HG02973 (cell line): ENCODE measurements at regions not wholly inside any gene's neighbourhood (a gene's known extent, or its start where the extent isn't known, plus 50 kb on each side); places are given as distances from the start of the nearest gene placed in this dataset.
"Not testable (repeated sequence)": the region's sequence is repeated elsewhere in the genome, so short reads cannot be mapped to it uniquely, and the experiment has no call there.

Source experiments
- ATAC-seq: cut with Tn5 transposase; IDR thresholded peaks from one replicate; pipeline ENCODE4 v1.9.1; 2021; ENCODE audit warnings: moderate library complexity; ENCODE audit not compliant: unreplicated experiment

GRCh38 chr1:101185421-101185820 is 51.4 kb upstream of the S1PR1 start:
- no peak for ATAC-seq

- ATAC-seq, result no peak
Observed at GRCh38 chr1:101183388-101183699, 53.5 kb upstream of the S1PR1 start.

DNA sequence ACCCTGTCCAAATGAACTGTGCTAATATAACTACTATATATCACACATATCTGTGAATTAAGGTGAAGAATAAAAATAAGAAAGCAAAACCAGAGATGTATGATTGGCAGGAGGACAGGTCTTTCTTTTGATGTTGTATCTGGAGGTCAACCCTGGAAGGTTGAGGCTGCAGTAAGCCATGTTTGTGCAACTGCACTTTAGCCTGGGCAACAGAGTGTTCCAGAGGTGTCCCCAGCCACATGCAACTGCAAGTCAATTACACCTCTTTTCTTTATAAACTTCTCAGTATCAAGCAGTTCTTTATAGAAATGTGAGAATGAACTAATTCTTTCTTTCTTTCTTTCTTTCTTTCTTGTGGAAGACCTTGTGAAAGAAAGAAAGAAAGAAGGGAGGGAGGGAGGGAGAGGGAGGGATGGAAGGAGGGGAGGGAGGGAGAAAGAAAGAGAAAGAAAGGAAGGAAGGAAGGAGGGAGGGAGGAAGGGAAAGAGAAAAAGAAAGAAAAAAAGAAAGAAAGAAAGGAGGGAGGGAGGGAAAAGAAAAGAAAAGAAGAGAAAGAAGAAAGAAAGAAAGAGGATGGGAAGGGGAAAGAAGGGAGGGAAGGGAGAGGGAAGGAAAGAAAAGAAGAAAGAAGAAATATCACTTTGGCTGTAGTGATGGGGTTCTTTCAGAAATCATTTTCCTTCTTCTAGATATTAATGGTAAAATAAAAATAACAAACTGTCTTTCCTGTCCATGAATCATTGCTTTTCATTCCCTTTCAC is 54.0 kb upstream of the S1PR1 start:
- ATAC-seq, result no peak

- no peak for ATAC-seq
Observed at GRCh38 chr1:101181930-101182329, 54.9 kb upstream of the S1PR1 start.

DNA sequence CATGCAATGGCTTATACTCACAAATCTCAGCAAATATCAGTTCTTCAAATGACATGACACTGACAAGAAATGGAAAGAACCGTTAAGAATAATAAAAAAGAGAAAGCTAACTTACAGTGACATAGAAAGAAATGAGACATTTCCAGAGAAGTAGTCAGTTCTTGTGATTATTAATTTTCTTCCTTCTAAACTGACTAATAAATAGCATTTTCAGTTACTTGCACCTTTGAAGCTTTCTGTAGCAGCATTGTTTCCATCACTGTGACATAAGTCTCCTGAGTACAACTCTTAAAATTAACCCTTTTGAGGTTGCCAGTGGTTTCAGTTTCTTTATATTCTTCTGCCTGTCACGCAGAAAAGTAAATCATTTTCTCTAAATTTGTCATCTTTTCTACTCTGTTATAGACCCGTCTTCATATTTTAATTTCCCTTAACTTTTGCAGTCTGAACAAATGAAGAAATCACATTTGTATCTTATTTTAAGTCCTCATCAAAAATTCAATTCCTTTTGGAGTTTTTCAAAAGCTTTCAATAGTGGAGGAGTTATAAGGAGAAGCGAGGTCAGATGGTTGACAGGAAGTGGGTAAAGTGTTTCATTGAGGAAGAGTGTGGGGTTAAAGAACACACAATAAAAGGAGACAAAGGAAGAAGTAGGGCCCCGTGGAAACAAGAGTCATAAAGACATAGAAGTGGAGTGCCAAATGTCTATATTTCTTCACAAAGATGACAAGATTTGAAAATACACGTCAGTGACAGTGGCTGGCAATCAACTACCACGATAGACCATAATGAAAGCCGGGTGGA is 57.9 kb upstream of the S1PR1 start:
- ATAC-seq, result peak; percentile 90

DNA sequence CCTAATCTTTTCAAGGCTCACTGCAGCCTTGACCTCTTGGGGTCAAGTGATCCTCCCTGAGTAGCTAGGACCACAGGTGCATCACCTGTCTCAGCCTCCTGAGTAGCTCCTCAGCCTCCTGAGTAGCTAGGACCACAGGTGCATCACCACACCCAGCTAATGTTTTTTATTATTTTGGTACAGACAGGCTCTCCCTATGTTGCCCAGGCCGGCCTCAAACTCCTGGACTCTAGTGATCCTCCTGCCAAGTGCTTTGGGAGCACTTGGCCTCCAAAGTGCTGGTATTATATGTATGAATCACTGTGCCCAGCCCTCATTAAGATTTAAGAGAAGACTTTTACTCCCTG is 58.5 kb upstream of the S1PR1 start:
- no peak for ATAC-seq

- no peak for ATAC-seq
Observed at GRCh38 chr1:101175886-101176285, 60.9 kb upstream of the S1PR1 start.

- ATAC-seq, result no peak
Observed at GRCh38 chr1:101175466-101175865, 61.4 kb upstream of the S1PR1 start.

GRCh38 chr1:101174722-101175121 is 62.1 kb upstream of the S1PR1 start:
- ATAC-seq, result no peak

- ATAC-seq, result not testable (repeated sequence)
Observed at GRCh38 chr1:101174298-101174697, 62.5 kb upstream of the S1PR1 start.

- no peak for ATAC-seq
Observed at GRCh38 chr1:101170506-101171050, 66.2 kb upstream of the S1PR1 start.

- peak; percentile 66 for ATAC-seq
Observed at GRCh38 chr1:101167891-101168290, 68.9 kb upstream of the S1PR1 start.

- no peak for ATAC-seq
Observed at GRCh38 chr1:101166583-101167120, 70.2 kb upstream of the S1PR1 start.

GRCh38 chr1:101165954-101166353 is 70.9 kb upstream of the S1PR1 start:
- no peak for ATAC-seq

DNA sequence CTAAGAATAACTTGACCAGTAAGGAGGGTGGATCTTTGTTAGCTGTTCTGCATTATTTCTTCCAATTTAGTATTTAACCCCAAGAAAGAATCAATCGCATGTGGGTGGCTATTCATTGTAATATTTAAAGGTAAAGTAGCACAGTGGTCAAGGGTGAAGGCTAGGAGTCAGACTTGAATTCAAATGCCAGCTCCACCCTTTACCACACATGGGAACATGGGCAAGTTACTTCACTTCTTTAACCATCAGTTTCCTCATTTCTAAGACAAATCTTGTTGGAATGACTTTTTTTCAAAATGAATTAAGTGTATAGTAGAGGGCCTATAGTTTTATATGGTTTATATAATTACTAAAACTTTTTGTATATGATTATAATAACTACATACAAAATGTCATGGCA is 71.3 kb upstream of the S1PR1 start:
- no peak for ATAC-seq

- no peak for ATAC-seq
Observed at GRCh38 chr1:101164776-101165175, 72.0 kb upstream of the S1PR1 start.

DNA sequence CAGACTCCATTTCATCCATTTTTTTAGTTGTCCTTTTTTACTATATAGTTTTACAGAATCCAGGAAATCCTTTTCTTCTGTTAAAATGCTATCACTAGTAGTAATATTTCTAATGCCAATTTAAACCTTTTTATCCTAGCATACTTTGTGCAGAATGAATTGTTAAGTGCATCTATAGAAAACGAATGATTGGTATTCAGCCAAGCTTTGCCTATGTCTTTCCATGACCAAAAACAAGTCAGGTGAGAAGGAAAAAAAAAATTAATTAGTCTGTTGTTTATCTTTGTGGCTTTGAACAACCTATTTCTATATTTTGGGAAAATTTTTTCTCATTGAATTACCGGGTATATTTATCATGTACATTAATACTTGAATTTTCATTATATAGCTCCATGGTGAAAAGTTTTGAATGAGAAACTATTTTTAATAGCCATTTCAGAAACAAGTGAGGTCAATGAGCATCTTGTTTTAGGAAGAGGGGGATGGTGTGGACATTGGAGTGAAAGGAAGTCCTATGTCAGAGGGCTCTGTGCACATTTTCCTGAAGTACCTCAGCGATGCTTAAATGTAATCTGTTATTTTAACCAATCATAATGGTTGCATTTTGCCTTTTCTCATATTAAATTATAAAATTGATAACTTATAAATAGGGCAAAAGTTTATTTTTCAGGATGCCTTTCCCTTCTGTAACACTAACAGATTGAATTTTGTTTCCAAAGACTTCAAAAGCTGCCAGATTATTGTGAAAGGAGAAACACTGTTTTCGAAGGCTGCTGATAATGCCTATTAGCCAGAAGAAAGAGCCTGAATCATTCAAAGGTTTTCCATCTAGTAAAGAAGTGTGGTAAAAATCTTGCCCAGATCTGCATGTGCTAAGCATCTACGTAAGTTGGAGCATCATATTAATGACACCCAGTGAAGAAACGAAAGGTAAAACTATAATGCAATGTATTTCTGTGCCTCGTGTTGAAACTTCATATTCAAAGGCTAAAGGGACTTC is 73.8 kb upstream of the S1PR1 start:
- no peak for ATAC-seq

DNA sequence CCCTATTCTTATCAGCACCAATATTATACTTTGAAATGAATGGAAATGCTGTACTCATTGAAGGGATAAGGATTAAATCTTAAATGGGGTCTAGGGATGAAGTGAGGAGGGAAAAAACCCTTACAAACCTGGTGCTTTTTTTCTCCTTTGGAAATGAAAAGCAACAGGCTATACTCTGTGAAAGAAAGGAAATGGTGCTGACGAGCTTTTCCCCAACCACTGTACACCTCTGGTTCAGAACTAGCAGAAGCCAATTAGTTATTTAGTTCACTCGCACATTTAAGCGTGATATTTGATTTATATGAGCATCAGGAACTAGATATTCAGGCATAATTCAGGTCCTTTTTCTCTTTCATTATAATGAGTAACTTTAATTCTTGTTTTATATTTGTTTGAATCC is 74.5 kb upstream of the S1PR1 start:
- ATAC-seq, result no peak

GRCh38 chr1:101161619-101162018 is 75.2 kb upstream of the S1PR1 start:
- no peak for ATAC-seq

DNA sequence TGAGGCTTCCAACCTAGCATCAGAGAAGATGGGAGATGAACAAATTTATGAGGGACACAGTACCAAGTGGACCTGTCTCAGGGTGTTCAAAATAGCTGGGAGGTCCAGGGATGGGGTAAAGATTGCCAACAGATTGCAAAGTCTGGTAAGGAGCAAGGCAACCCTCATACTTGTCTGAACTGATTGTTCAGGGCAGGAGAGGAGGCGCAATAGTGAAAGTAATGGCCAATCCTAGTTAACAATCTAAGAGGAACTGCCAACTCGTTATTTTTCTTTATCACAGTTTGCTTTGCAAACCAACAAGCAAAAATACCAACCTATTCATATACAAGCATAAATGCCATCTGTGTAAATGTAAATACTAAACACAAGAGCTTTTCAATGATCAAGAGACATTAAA is 78.4 kb upstream of the S1PR1 start:
- ATAC-seq, result no peak

DNA sequence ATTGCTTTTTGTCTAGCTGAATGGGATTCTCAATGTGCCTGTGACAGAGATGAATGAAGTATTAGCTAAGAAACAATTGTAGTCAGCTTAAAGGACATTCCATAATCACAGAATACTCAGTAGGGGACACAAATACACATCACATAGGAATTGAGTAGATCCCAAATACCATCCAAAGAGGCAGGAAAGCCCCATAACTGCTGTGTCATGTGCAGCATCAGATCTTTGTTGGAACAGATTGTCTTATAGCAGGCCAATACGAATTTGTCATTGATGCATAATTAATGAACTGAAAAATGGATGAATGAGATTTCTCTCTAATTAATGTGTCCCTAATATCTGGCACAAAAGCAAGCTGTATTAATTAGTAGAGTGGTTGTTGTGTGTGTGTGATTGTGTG is 82.3 kb upstream of the S1PR1 start:
- ATAC-seq, result no peak
